H1 (cell line): ENCODE measurements at regions not wholly inside any gene's neighbourhood (a gene's known extent, or its start where the extent isn't known, plus 50 kb on each side); places are given as distances from the start of the nearest gene placed in this dataset.

Experiments used
- CTCF ChIA-PET: fragments of 300-600 bp; sonication (Branson Sonifier 250); formaldehyde crosslinking; loops from one replicate; lab custom pipeline; 2021; ENCODE audit not compliant: partially characterized antibody; lab: Charles Lee
- POLR2A ChIA-PET: fragments of 300-600 bp; sonication (Branson Sonifier 250); formaldehyde crosslinking; loops from one replicate; lab custom pipeline; 2021; ENCODE audit warnings: inconsistent platforms; ENCODE audit not compliant: partially characterized antibody; lab: Charles Lee
- DNase-seq, 2 experiments: peaks; one replicate each; pipeline versions ENCODE4 v3.0.0 to v3.0.0-alpha.2; 2010 to 2022; ENCODE audit warnings: low spot score in 2 of 2, low read depth in 1 of 2, mixed read lengths in 1 of 2
- FAIRE-seq: peaks from 2 replicates; lab custom pipeline; 2011; peaks lifted over from hg19 to GRCh38; lab: Jason Lieb, UNC
- H2AFZ ChIP-seq: 2 replicates; pipeline ENCODE4 v1.8.1; 2012; ENCODE audit warnings: low read length, inconsistent platforms
- H2AK5ac ChIP-seq: 2 replicates; pipeline ENCODE4 v1.6.1; 2013; ENCODE audit warnings: low read depth, low read length
- H2BK120ac ChIP-seq: replicated peaks from 2 replicates; pipeline ENCODE3; 2013; ENCODE audit warnings: low read depth, low read length, inconsistent platforms
- H2BK12ac ChIP-seq: 2 replicates; pipeline ENCODE4 v1.6.1; 2013; ENCODE audit warnings: low read depth, low read length
- H2BK15ac ChIP-seq: 2 replicates; pipeline ENCODE4 v1.6.1; 2013; ENCODE audit warnings: low read length
- H2BK20ac ChIP-seq: 2 replicates; pipeline ENCODE4 v1.6.1; 2013; ENCODE audit warnings: low read length
- H2BK5ac ChIP-seq: 2 replicates; pipeline ENCODE4 v1.6.1; 2013; ENCODE audit warnings: low read depth, low read length
- H3K14ac ChIP-seq: 2 replicates; pipeline ENCODE4 v1.6.1; 2013; ENCODE audit warnings: inconsistent platforms; ENCODE audit not compliant: insufficient read length
- H3K18ac ChIP-seq: 2 replicates; pipeline ENCODE4 v1.6.1; 2013; ENCODE audit warnings: low read length; ENCODE audit errors: extremely low read depth
- H3K23ac ChIP-seq: 2 replicates; pipeline ENCODE4 v1.6.1; 2013; ENCODE audit warnings: inconsistent platforms; ENCODE audit not compliant: insufficient read length
- H3K23me2 ChIP-seq: 2 replicates; pipeline ENCODE4 v1.6.1; 2013; ENCODE audit warnings: low read depth, low read length
- H3K27ac ChIP-seq: 2 replicates; pipeline ENCODE4 v1.6.1; 2011; ENCODE audit warnings: low read depth, low read length, inconsistent platforms
- H3K27me3 ChIP-seq, 4 experiments: replicated peaks in 1 of 4; 1 replicate in 1 of 4; 2 replicates in 3 of 4; pipeline versions ENCODE4 v1.6.1 to v1.8.1; 2011 to 2013; ENCODE audit warnings: low read length in 3 of 4, mild to moderate bottlenecking in 3 of 4, inconsistent platforms in 2 of 4, mixed read lengths in 2 of 4, moderate library complexity in 1 of 4; ENCODE audit not compliant: control insufficient read depth in 3 of 4, insufficient read depth in 3 of 4; ENCODE audit errors: extremely low read depth in 1 of 4
- H3K36me3 ChIP-seq, 4 experiments: 2 replicates each; pipeline versions ENCODE4 v1.6.1 to v1.8.1; 2011 to 2013; ENCODE audit warnings: mild to moderate bottlenecking in 4 of 4, low read length in 3 of 4, moderate library complexity in 2 of 4, control low read depth in 1 of 4, inconsistent platforms in 1 of 4; ENCODE audit not compliant: insufficient read depth in 4 of 4, control insufficient read depth in 2 of 4
- H3K4ac ChIP-seq: replicated peaks from 2 replicates; pipeline ENCODE3; 2013; ENCODE audit warnings: low read length, low read depth, mixed read lengths, inconsistent platforms; ENCODE audit not compliant: insufficient read length
- H3K4me1 ChIP-seq, 4 experiments: replicated peaks in 1 of 4; 1 replicate in 1 of 4; 2 replicates in 3 of 4; pipeline versions ENCODE4 v1.6.1 to v1.8.1; 2011 to 2013; ENCODE audit warnings: low read length in 3 of 4, inconsistent platforms in 2 of 4, mixed read lengths in 1 of 4; ENCODE audit not compliant: insufficient read depth in 4 of 4, control insufficient read depth in 3 of 4
- H3K4me2 ChIP-seq, 2 experiments: 2 replicates each; pipeline versions ENCODE4 v1.6.1 to v1.8.1; 2011 to 2013; ENCODE audit warnings: low read depth in 2 of 2, low read length in 2 of 2, control low read depth in 1 of 2, inconsistent platforms in 1 of 2, mild to moderate bottlenecking in 1 of 2; ENCODE audit not compliant: insufficient read depth in 1 of 2
- H3K4me3 ChIP-seq, 4 experiments: fragments of 200-600, 300-600 bp in 1 of 4; sonication (generic), shearing (Covaris generic), sonication (Bioruptor Twin) in 1 of 4; 2 replicates each; pipeline versions ENCODE4 v1.5.1 to v1.8.1; 2011 to 2016; ENCODE audit warnings: low read length in 4 of 4, low read depth in 3 of 4, control low read depth in 2 of 4, inconsistent platforms in 2 of 4, mild to moderate bottlenecking in 2 of 4, mixed read lengths in 1 of 4, moderate library complexity in 1 of 4; ENCODE audit not compliant: insufficient read depth in 2 of 4; ENCODE audit errors: extremely low read depth in 1 of 4
- H3K56ac ChIP-seq: replicated peaks from 2 replicates; pipeline ENCODE3; 2013; ENCODE audit warnings: low read depth, mild to moderate bottlenecking, mixed read lengths, low read length, inconsistent platforms; ENCODE audit not compliant: insufficient read length
- H3K79me1 ChIP-seq: 2 replicates; pipeline ENCODE4 v1.6.1; 2013; ENCODE audit warnings: low read depth, low read length, control low read depth
- H3K79me2 ChIP-seq, 2 experiments: 2 replicates each; pipeline versions ENCODE4 v1.6.1 to v1.8.1; 2012 to 2013; ENCODE audit warnings: low read length in 2 of 2, mild to moderate bottlenecking in 2 of 2, inconsistent platforms in 1 of 2; ENCODE audit not compliant: insufficient read depth in 2 of 2, control insufficient read depth in 1 of 2
- H3K9ac ChIP-seq, 4 experiments: replicated peaks in 1 of 4; 1 replicate in 1 of 4; 2 replicates in 3 of 4; pipeline versions ENCODE4 v1.6.1 to v1.8.1; 2011 to 2013; ENCODE audit warnings: low read depth in 3 of 4, low read length in 3 of 4, control low read depth in 2 of 4, mild to moderate bottlenecking in 2 of 4, moderate library complexity in 2 of 4, inconsistent platforms in 1 of 4; ENCODE audit errors: extremely low read depth in 1 of 4
- H3K9me3 ChIP-seq, 2 experiments: 2 replicates each; pipeline versions ENCODE4 v1.6.1 to v1.8.1; 2012 to 2013; ENCODE audit warnings: mild to moderate bottlenecking in 2 of 2, moderate library complexity in 2 of 2, control low read depth in 1 of 2, inconsistent platforms in 1 of 2, low read depth in 1 of 2, low read length in 1 of 2, mixed read lengths in 1 of 2; ENCODE audit not compliant: insufficient read depth in 2 of 2
- H4K20me1 ChIP-seq, 2 experiments: replicated peaks in 1 of 2; 2 replicates each; pipeline versions ENCODE3 to v1.8.1; 2011 to 2013; ENCODE audit warnings: inconsistent platforms in 2 of 2, low read length in 2 of 2, mild to moderate bottlenecking in 1 of 2; ENCODE audit not compliant: insufficient read depth in 2 of 2, control insufficient read depth in 1 of 2
- H4K5ac ChIP-seq: 2 replicates; pipeline ENCODE4 v1.6.1; 2013; ENCODE audit warnings: low read length, low read depth, mixed read lengths, inconsistent platforms; ENCODE audit not compliant: insufficient read length
- H4K8ac ChIP-seq: 2 replicates; pipeline ENCODE4 v1.8.0; 2013; ENCODE audit warnings: mild to moderate bottlenecking, moderate library complexity, low read length, inconsistent platforms; ENCODE audit not compliant: insufficient read depth; ENCODE audit errors: extremely low read depth
- H4K91ac ChIP-seq: replicated peaks from 2 replicates; pipeline ENCODE3; 2013; ENCODE audit warnings: low read length, mixed read lengths, inconsistent platforms; ENCODE audit not compliant: insufficient read length
- ASH2L ChIP-seq: fragments of 200-600, 300-600 bp; sonication (generic); IDR thresholded peaks from one replicate; pipeline ENCODE4 v1.7.1; 2017; ENCODE audit warnings: low read length
- ATF2 ChIP-seq: IDR thresholded peaks from 2 replicates; pipeline ENCODE4 v1.6.1; 2012; ENCODE audit warnings: low read length, inconsistent platforms
- BRCA1 ChIP-seq: IDR thresholded peaks from 2 replicates; pipeline ENCODE4 v1.6.1; 2012; ENCODE audit warnings: low read depth, low read length, improper control_type of control experiment
- CBX5 ChIP-seq: fragments of 300-800, 300-1000 bp; sonication (generic); IDR thresholded peaks from 2 replicates; pipeline ENCODE4 v1.7.1; 2016; ENCODE audit warnings: antibody characterized with exemption, low read length, low read depth
- CEBPB ChIP-seq: IDR thresholded peaks from 2 replicates; pipeline ENCODE4 v1.6.1; 2012; ENCODE audit warnings: low read depth, low read length
- E2F6 ChIP-seq: IDR thresholded peaks from 2 replicates; pipeline ENCODE4 v1.6.1; 2012; ENCODE audit warnings: inconsistent platforms
- EGR1 ChIP-seq: IDR thresholded peaks from 2 replicates; pipeline ENCODE4 v1.6.1; 2011; ENCODE audit warnings: low read depth, low read length, borderline replicate concordance
- JUND ChIP-seq: IDR thresholded peaks from 2 replicates; pipeline ENCODE4 v1.6.1; 2011; ENCODE audit warnings: mild to moderate bottlenecking, improper control_type of control experiment, low read length
- POLR2A ChIP-seq, 2 experiments: IDR thresholded peaks; 1 replicate in 1 of 2; 2 replicates in 1 of 2; pipeline ENCODE4 v1.6.1; 2011; ENCODE audit warnings: low read depth in 2 of 2, low read length in 2 of 2, mild to moderate bottlenecking in 2 of 2; ENCODE audit errors: control extremely low read depth in 1 of 2
- RAD21 ChIP-seq, 2 experiments: IDR thresholded peaks in 1 of 2; conservative IDR thresholded peaks in 1 of 2; 2 replicates each; pipeline ENCODE4 v1.6.1; 2011; ENCODE audit warnings: low read depth in 2 of 2, low read length in 2 of 2, improper control_type of control experiment in 1 of 2, inconsistent platforms in 1 of 2, mild to moderate bottlenecking in 1 of 2, moderate library complexity in 1 of 2
- RBBP5 ChIP-seq: IDR thresholded peaks from 2 replicates; pipeline ENCODE4 v1.7.1; 2012; ENCODE audit warnings: low read depth, mild to moderate bottlenecking, inconsistent platforms, low read length, moderate library complexity, borderline replicate concordance
- TCF12 ChIP-seq: IDR thresholded peaks from 2 replicates; pipeline ENCODE4 v1.6.1; 2011; ENCODE audit warnings: low read depth, mild to moderate bottlenecking, low read length
- YY1 ChIP-seq: IDR thresholded peaks from 2 replicates; pipeline ENCODE4 v1.6.1; 2011; ENCODE audit warnings: low read depth, mild to moderate bottlenecking, low read length
- WGBS, 2 experiments: shearing (Covaris generic) in 1 of 2; methylation state at CpG; one replicate each; pipeline versions ENCODE4 v1.1.6 to v1.1.7; 2013 to 2015; ENCODE audit warnings: low lambda C conversion rate in 2 of 2, mixed read lengths in 2 of 2, inconsistent platforms in 1 of 2, low coverage in 1 of 2, missing lambda C conversion rate in 1 of 2; ENCODE audit not compliant: insufficient replicate concordance in 2 of 2, insufficient coverage in 1 of 2, insufficient read length in 1 of 2; ENCODE audit errors: extremely low coverage in 1 of 2, missing lambda C conversion rate in 1 of 2; 5-methylcytosine and 5-hydroxymethylcytosine counted together

- FAIRE-seq: no peak
- TF ChIP-seq TCF12 (no peak), BRCA1 (no peak), CBX5 (no peak), RAD21 (IDR thresholded peaks at IDR 0.05 in 1 of 2, conservative IDR thresholded peaks at IDR 0.05 in 1 of 2; ENCODE audit: low read depth in 2 of 2, low read length in 2 of 2) (no peak), EGR1 (no peak), ATF2 (no peak), ASH2L (no peak), CEBPB (no peak), E2F6 (no peak), YY1 (no peak), JUND (no peak), POLR2A (IDR thresholded peaks at IDR 0.05; ENCODE audit: control extremely low read depth in 1 of 2, low read depth in 2 of 2, low read length in 2 of 2) (no peak), RBBP5 (no peak)
These were observed 74.9 kb upstream of the LRRC4C start for GRCh38 chr11:41534391-41534790.

More at GRCh38 chr11:41534391-41534790, 74.9 kb upstream of the LRRC4C start:
- Histone ChIP-seq H3K4me1 (peaks cover 0 to 7% (median 0%) of the 10 kb centered on the region in 4 experiments; a peak in 2 of 7 replicates), H4K91ac (peak overlapping the region; percentile 36), H3K14ac (no peak overlapping the region), H3K4me3 (no peak overlapping the region), H3K23me2 (peaks cover 5% of the 10 kb centered on the region; the same call in 1 of the 2 replicates), H3K27me3 (no peaks in the 10 kb centered on the region; a peak in 1 of 7 replicates), H3K18ac (no peak overlapping the region), H2AK5ac (no peak overlapping the region), H4K8ac (no peak overlapping the region), H3K27ac (no peak overlapping the region), H3K4ac (no peak overlapping the region), H2BK5ac (no peak overlapping the region), H3K79me2 (no peaks in the 10 kb centered on the region), H4K20me1 (peaks cover 0 to 2% of the 10 kb centered on the region in 2 experiments), H3K4me2 (no peak overlapping the region), H4K5ac (no peak overlapping the region), H3K9ac (no peak overlapping the region), H2BK20ac (no peak overlapping the region), H2BK120ac (no peak overlapping the region), H3K36me3 (no peaks in the 10 kb centered on the region), H3K56ac (no peak overlapping the region), H3K79me1 (no peaks in the 10 kb centered on the region), H2BK15ac (no peak overlapping the region), H2AFZ (no peak overlapping the region; the same call in 1 of the 2 replicates), H2BK12ac (no peak overlapping the region), H3K23ac (no peak overlapping the region), H3K9me3 (no peaks in the 10 kb centered on the region)
- DNase-seq: no peak
- ChIA-PET POLR2A (no interaction called here), CTCF (interaction anchor here (1.0 to 1.9 kb wide), 3 partner anchors 10 to 518 kb away, joined by 3 to 11 read pairs (median 4); no protein-coding TSS in a partner anchor)
- WGBS, 2 experiments: 93% methylated on average over 4 of the region's 4 CpGs; no CpG with 5 or more reads in 1 of the 2 experiments
